Ishikawa (cell line): ENCODE measurements at regions not wholly inside any gene's neighbourhood (a gene's known extent, or its start where the extent isn't known, plus 50 kb on each side); places are given as distances from the start of the nearest gene placed in this dataset.

ENCODE experiments used
- CEBPB ChIP-seq: IDR thresholded peaks from 2 replicates; pipeline ENCODE4 v1.6.1; 2012
- CREB1 ChIP-seq: IDR thresholded peaks from 2 replicates; pipeline ENCODE4 v1.6.1; 2012; ENCODE audit warnings: low read depth
- EGR1 ChIP-seq: IDR thresholded peaks from 2 replicates; pipeline ENCODE4 v1.6.1; 2012
- EP300 ChIP-seq: IDR thresholded peaks from 2 replicates; pipeline ENCODE4 v1.6.1; 2012; ENCODE audit warnings: borderline replicate concordance
- FOXM1 ChIP-seq: IDR thresholded peaks from 2 replicates; pipeline ENCODE4 v1.6.1; 2012; ENCODE audit warnings: low read depth, borderline replicate concordance
- MAX ChIP-seq: IDR thresholded peaks from 2 replicates; pipeline ENCODE4 v1.6.1; 2012
- NFIC ChIP-seq: IDR thresholded peaks from 2 replicates; pipeline ENCODE4 v1.6.1; 2012
- RAD21 ChIP-seq: IDR thresholded peaks from 2 replicates; pipeline ENCODE4 v1.6.1; 2012; ENCODE audit warnings: low read depth
- REST ChIP-seq: IDR thresholded peaks from 2 replicates; pipeline ENCODE4 v1.6.1; 2012; ENCODE audit warnings: low read depth, mild to moderate bottlenecking
- TAF1 ChIP-seq: IDR thresholded peaks from 2 replicates; pipeline ENCODE4 v1.6.1; 2012; ENCODE audit warnings: low read depth, mild to moderate bottlenecking
- TCF12 ChIP-seq: IDR thresholded peaks from 2 replicates; pipeline ENCODE4 v1.6.1; 2012; ENCODE audit warnings: low read depth
- TEAD4 ChIP-seq: IDR thresholded peaks from 2 replicates; pipeline ENCODE4 v1.6.1; 2012
- YY1 ChIP-seq: IDR thresholded peaks from 2 replicates; pipeline ENCODE4 v1.6.1; 2012; ENCODE audit warnings: low read depth
- ZBTB7A ChIP-seq: IDR thresholded peaks from 2 replicates; pipeline ENCODE4 v1.6.1; 2012; ENCODE audit warnings: low read depth
- TF ChIP-seq, protein P1 (sequence below): IDR thresholded peaks from 2 replicates; pipeline ENCODE4 v1.6.1; 2012

GRCh38 chr14:58779376-58779775 is 141.6 kb downstream of the DACT1 start:
- TF ChIP-seq RAD21 (no peak), EGR1 (no peak), TAF1 (no peak), MAX (no peak), NFIC (no peak), EP300 (no peak), CREB1 (no peak), REST (no peak), ZBTB7A (no peak)

- TF ChIP-seq EGR1 (no peak), YY1 (no peak), ZBTB7A (no peak), REST (no peak), CEBPB (no peak), NFIC (no peak), TAF1 (no peak), RAD21 (no peak)
- TF ChIP-seq, protein P1, sequence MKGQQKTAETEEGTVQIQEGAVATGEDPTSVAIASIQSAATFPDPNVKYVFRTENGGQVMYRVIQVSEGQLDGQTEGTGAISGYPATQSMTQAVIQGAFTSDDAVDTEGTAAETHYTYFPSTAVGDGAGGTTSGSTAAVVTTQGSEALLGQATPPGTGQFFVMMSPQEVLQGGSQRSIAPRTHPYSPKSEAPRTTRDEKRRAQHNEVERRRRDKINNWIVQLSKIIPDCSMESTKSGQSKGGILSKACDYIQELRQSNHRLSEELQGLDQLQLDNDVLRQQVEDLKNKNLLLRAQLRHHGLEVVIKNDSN, result no peak
These were observed 142.4 kb downstream of the DACT1 start for GRCh38 chr14:58780185-58780584.

GRCh38 chr14:58780605-58781004 is 142.8 kb downstream of the DACT1 start:
- no peak for TF ChIP-seq EP300
- no peak for TF ChIP-seq MAX
- no peak for TF ChIP-seq RAD21
- TF ChIP-seq FOXM1, result no peak
- no peak for TF ChIP-seq TCF12
- TF ChIP-seq, protein P1, result no peak
- TF ChIP-seq REST, result no peak
- no peak for TF ChIP-seq NFIC

DNA sequence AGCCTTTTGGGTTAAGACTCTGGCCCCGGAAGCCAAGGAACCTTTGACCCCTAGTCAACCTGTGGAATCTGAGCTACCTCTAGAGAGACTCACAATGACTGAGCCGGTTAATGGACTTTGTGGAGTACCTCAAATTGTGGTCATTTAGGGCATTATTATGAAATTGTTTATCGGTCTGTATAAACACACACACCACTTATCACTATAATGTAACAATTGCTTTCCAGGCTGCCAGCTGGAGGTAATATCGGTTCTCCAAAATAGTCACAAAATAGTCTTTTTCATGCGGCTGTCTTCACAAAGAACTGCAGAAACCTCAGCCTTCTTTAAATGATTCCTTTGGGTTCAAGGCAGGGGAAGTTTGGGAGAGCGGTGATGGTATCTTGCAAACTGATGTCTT is 144.2 kb downstream of the DACT1 start:
- TF ChIP-seq TCF12 (no peak), NFIC (no peak), FOXM1 (no peak), EP300 (no peak), MAX (no peak), CREB1 (no peak), TEAD4 (no peak), EGR1 (no peak), CEBPB (no peak)
- TF ChIP-seq, protein P1, result no peak
